Kidney epithelial cell (primary cell): ENCODE measurements at regions not wholly inside any gene's neighbourhood (a gene's known extent, or its start where the extent isn't known, plus 50 kb on each side); places are given as distances from the start of the nearest gene placed in this dataset.

ENCODE experiments used
- DNase-seq: peaks from one replicate; pipeline ENCODE4 v3.0.0-alpha.2; 2010; ENCODE audit warnings: low read depth
- H3K27me3 ChIP-seq: 2 replicates; pipeline ENCODE4 v1.6.0; 2011; ENCODE audit warnings: low read length; ENCODE audit not compliant: control insufficient read depth, insufficient read depth
- H3K36me3 ChIP-seq: 2 replicates; pipeline ENCODE4 v1.5.1; 2011; ENCODE audit warnings: low read length; ENCODE audit not compliant: control insufficient read depth, insufficient read depth
- H3K4me3 ChIP-seq: 2 replicates; pipeline ENCODE4 v1.5.1; 2011; ENCODE audit warnings: low read depth, mild to moderate bottlenecking, control low read depth, low read length
- TF ChIP-seq, protein P1 (sequence below): IDR thresholded peaks from 2 replicates; pipeline ENCODE4 v1.5.1; 2011; ENCODE audit warnings: mild to moderate bottlenecking, moderate library complexity, low read length, control low read depth, inconsistent platforms; ENCODE audit not compliant: insufficient read depth, poor library complexity, severe bottlenecking

- H3K27me3 ChIP-seq, result no peaks in the 10 kb centered on the region
- no peaks in the 10 kb centered on the region for H3K36me3 ChIP-seq
- H3K4me3 ChIP-seq, result peak overlapping the region; percentile 23
- TF ChIP-seq, protein P1, sequence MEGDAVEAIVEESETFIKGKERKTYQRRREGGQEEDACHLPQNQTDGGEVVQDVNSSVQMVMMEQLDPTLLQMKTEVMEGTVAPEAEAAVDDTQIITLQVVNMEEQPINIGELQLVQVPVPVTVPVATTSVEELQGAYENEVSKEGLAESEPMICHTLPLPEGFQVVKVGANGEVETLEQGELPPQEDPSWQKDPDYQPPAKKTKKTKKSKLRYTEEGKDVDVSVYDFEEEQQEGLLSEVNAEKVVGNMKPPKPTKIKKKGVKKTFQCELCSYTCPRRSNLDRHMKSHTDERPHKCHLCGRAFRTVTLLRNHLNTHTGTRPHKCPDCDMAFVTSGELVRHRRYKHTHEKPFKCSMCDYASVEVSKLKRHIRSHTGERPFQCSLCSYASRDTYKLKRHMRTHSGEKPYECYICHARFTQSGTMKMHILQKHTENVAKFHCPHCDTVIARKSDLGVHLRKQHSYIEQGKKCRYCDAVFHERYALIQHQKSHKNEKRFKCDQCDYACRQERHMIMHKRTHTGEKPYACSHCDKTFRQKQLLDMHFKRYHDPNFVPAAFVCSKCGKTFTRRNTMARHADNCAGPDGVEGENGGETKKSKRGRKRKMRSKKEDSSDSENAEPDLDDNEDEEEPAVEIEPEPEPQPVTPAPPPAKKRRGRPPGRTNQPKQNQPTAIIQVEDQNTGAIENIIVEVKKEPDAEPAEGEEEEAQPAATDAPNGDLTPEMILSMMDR, result no peak
- DNase-seq, result no peak
Measured at GRCh38 chr18:76610933-76611749, 116.1 kb upstream of the ZNF516 start.

DNA sequence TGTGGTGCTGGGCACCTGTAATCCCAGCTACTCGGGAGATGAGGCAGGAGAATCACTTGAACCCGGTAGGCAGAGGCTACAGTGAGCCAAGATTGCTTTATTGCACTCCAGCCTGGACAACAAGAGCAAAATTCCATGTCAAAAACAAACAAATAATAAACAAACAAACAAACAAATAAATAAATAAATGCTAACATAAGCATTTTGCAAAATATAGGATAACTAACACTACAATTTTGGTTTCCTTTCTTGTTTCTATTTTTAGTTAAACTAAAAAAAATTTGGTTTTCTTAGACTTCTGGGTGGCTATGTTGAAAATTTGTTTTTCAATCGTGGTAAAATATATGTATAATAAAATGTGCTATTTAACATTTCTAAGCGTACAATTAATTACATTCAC is 115.0 kb upstream of the ZNF516 start:
- TF ChIP-seq, protein P1, result no peak
- H3K27me3 ChIP-seq, result no peaks in the 10 kb centered on the region
- no peak overlapping the region for H3K4me3 ChIP-seq

GRCh38 chr18:76605341-76605929 is 110.4 kb upstream of the ZNF516 start:
- TF ChIP-seq, protein P1, result no peak
- H3K27me3 ChIP-seq, result no peaks in the 10 kb centered on the region
- H3K4me3 ChIP-seq, result no peak overlapping the region
- DNase-seq, result no peak
- H3K36me3 ChIP-seq, result no peaks in the 10 kb centered on the region

More for the DNA sequence above, 115.0 kb upstream of the ZNF516 start:
- H3K36me3 ChIP-seq, result no peaks in the 10 kb centered on the region
- no peak for DNase-seq

DNA sequence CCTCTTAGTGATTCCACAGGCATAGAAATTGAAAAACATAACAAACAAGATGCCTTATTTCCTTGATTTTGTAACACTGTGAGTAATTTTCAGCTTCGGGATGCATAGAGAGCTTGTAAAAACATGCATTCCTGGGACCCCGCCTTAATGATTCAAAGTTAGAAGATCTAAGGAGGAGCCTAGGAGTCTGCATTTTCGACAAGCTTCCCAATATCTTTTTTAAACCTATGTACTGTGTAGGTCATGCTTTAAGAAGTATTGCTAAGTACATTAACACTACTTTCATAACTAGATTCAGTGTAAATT is 109.8 kb upstream of the ZNF516 start:
- DNase-seq, result no peak

GRCh38 chr18:76604108-76604934 is 109.3 kb upstream of the ZNF516 start:
- TF ChIP-seq, protein P1, result no peak
- H3K4me3 ChIP-seq, result no peak overlapping the region
- no peaks in the 10 kb centered on the region for H3K27me3 ChIP-seq
- no peaks in the 10 kb centered on the region for H3K36me3 ChIP-seq
- no peak for DNase-seq

More for the DNA sequence above, 109.8 kb upstream of the ZNF516 start:
- no peak overlapping the region for H3K4me3 ChIP-seq
- no peaks in the 10 kb centered on the region for H3K36me3 ChIP-seq
- TF ChIP-seq, protein P1, result no peak
- no peaks in the 10 kb centered on the region for H3K27me3 ChIP-seq
